ENCODE measurements at regions not wholly inside any gene's neighbourhood (a gene's known extent, or its start where the extent isn't known, plus 50 kb on each side); places are given as distances from the start of the nearest gene placed in this dataset.

DNA sequence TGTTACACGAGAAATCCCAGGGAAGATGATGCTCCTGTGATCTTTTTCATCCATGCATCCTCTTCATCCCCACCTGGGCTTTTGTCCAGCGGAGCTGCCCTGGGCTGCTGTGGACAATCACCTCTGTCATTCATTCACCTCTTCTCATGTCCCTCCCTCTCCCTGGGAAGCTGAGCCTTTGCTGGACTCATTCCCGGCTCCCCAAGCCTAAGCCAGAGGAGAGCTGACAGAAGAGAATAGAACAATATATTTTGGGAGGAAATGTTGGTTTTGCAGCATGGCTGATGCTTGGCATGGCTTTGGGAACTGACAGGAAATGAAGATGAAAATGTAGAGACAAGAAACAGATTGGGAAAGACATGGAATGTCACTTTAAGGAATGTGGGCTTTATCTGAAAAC, 177.4 kb downstream of the DICER1 start:
- 46% methylated on average over 3 of the region's 3 CpGs for WGBS (ENCODE audit: insufficient coverage, low coverage, low lambda C conversion rate, missing lambda C conversion rate)
- TF ChIP-seq, protein P1, sequence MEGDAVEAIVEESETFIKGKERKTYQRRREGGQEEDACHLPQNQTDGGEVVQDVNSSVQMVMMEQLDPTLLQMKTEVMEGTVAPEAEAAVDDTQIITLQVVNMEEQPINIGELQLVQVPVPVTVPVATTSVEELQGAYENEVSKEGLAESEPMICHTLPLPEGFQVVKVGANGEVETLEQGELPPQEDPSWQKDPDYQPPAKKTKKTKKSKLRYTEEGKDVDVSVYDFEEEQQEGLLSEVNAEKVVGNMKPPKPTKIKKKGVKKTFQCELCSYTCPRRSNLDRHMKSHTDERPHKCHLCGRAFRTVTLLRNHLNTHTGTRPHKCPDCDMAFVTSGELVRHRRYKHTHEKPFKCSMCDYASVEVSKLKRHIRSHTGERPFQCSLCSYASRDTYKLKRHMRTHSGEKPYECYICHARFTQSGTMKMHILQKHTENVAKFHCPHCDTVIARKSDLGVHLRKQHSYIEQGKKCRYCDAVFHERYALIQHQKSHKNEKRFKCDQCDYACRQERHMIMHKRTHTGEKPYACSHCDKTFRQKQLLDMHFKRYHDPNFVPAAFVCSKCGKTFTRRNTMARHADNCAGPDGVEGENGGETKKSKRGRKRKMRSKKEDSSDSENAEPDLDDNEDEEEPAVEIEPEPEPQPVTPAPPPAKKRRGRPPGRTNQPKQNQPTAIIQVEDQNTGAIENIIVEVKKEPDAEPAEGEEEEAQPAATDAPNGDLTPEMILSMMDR (IDR thresholded peaks at IDR 0.05): no peak
- no peak for TF ChIP-seq POLR2A (IDR thresholded peaks at IDR 0.05)
- DNase-seq (no peak), ATAC-seq (no peak)
- Histone ChIP-seq H3K9me3 (no peaks in the 10 kb centered on the region), H3K36me3 (no peaks in the 10 kb centered on the region), H3K27me3 (no peaks in the 10 kb centered on the region), H3K27ac (no peak overlapping the region), H3K4me3 (no peak overlapping the region), H3K4me1 (no peaks in the 10 kb centered on the region)
- intact Hi-C loops (cut with DNase I): no loop called here

DNA sequence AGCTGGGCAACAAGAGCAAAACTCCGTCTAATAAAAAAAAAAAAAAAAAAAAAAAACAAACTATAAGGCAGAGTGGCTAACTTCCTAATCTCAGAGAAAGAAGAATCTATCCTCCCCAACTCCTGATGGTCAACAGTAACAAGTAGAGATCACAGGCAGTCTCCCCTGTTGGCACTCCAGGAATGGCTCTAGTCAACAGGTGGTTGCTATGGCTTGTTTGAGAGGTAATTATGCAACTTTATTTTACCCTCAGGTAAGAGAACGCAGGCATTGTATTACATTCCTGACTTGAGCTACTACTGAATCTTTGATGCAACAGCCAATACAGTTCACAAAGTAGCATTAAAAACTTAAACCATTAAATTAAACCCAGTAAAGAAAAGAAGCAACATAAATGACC, 180.3 kb downstream of the DICER1 start:
- DNase-seq (no peak), ATAC-seq (no peak)
- Histone ChIP-seq H3K4me3 (no peak overlapping the region), H3K27me3 (no peaks in the 10 kb centered on the region), H3K4me1 (no peaks in the 10 kb centered on the region), H3K9me3 (no peaks in the 10 kb centered on the region), H3K27ac (no peak overlapping the region), H3K36me3 (no peaks in the 10 kb centered on the region)
- TF ChIP-seq POLR2A (IDR thresholded peaks at IDR 0.05): no peak
- TF ChIP-seq, protein P1 (IDR thresholded peaks at IDR 0.05): no peak
- 73% methylated on average over 1 of the region's 2 CpGs for WGBS (ENCODE audit: insufficient coverage, low coverage, low lambda C conversion rate, missing lambda C conversion rate)
- intact Hi-C loops (cut with DNase I): no loop called here

DNA sequence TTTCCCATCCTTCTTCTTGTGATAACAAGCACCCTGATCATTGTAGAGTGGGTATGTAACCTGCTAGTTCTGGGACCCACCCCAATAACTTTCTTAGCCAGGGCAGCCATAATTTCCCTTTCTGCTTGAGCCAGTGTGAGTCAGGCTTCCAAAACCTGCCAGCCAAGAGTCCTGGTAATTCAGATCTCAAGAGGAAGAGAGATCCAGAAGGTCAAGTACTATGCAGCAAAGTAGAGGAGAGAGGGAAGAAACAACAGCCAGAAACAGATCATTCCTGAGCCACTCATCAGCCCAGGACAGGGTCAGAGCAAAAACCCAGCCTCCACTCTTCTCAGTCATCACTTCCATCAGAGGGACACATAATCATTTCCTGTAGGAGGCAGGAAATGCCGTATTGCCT, 182.0 kb downstream of the DICER1 start:
- ATAC-seq (no peak), DNase-seq (no peak)
- WGBS (ENCODE audit: insufficient coverage, low coverage, low lambda C conversion rate, missing lambda C conversion rate): 11% methylated on average over 1 of the region's 1 CpG
- no peaks in the 10 kb centered on the region for H3K9me3 ChIP-seq
- intact Hi-C loops (cut with DNase I): no loop called here
- H3K27me3 ChIP-seq: no peaks in the 10 kb centered on the region
- no peak overlapping the region for H3K4me3 ChIP-seq
- H3K4me1 ChIP-seq: no peaks in the 10 kb centered on the region
- no peak overlapping the region for H3K27ac ChIP-seq
- H3K36me3 ChIP-seq: no peaks in the 10 kb centered on the region
- no peak for TF ChIP-seq POLR2A (IDR thresholded peaks at IDR 0.05)
- TF ChIP-seq, protein P1 (IDR thresholded peaks at IDR 0.05): no peak

DNA sequence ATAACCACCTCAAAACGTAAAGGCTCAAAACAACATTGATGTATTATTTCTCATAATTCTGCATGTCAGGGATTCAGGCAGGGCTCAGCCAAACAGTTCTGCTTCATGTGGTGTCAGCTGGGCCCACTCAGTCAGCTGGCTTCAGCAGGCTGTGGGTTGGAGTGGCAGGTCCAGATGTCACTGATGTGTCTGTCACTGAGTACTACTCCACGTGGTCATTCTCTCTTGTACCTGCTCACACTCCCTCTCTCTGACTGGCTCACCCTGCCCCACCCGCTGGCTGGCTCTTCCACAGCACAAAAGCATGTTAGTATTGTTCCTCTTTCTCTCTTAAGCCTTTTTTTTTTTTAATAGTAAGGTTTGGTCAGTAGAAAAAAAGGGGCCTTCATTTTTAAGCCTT, 182.4 kb downstream of the DICER1 start:
- Histone ChIP-seq H3K4me1 (no peaks in the 10 kb centered on the region), H3K27me3 (no peaks in the 10 kb centered on the region), H3K36me3 (no peaks in the 10 kb centered on the region), H3K9me3 (no peaks in the 10 kb centered on the region), H3K27ac (no peak overlapping the region), H3K4me3 (no peak overlapping the region)
- 32% methylated on average over 3 of the region's 3 CpGs for WGBS (ENCODE audit: insufficient coverage, low coverage, low lambda C conversion rate, missing lambda C conversion rate)
- intact Hi-C loops (cut with DNase I): no loop called here
- no peak for DNase-seq
- TF ChIP-seq, protein P1 (IDR thresholded peaks at IDR 0.05): no peak
- no peak for TF ChIP-seq POLR2A (IDR thresholded peaks at IDR 0.05)
- no peak for ATAC-seq

DNA sequence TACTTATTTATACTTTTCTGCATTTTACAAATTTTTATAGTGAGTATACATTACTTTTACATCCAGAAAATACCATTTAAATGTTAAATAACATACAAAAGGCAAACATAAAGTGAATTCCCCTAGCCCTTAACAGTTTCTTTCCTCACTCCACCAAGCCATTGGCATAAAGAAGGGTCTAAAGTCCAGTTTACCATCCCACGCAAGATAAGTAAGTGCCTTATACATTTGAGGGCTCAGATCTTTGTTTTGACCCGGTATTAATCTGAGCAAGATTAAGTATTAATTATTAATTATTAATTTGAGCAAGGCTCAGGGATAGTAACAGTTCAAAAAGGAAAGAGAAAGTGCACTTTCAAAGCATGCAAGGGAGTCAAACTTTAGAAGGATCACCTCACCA, 182.9 kb downstream of the DICER1 start:
- intact Hi-C loops (cut with DNase I): no loop called here
- Histone ChIP-seq H3K9me3 (no peaks in the 10 kb centered on the region), H3K27me3 (no peaks in the 10 kb centered on the region), H3K27ac (no peak overlapping the region), H3K4me1 (no peaks in the 10 kb centered on the region), H3K36me3 (no peaks in the 10 kb centered on the region), H3K4me3 (no peak overlapping the region)
- DNase-seq (no peak), ATAC-seq (no peak)
- WGBS (ENCODE audit: insufficient coverage, low coverage, low lambda C conversion rate, missing lambda C conversion rate): 14% methylated on average over 2 of the region's 2 CpGs
- no peak for TF ChIP-seq POLR2A (IDR thresholded peaks at IDR 0.05)
- TF ChIP-seq, protein P1 (IDR thresholded peaks at IDR 0.05): no peak

Data from right lobe of liver (tissue), 6 donors.